HL-60 (cell line): ENCODE measurements at regions not wholly inside any gene's neighbourhood (a gene's known extent, or its start where the extent isn't known, plus 50 kb on each side); places are given as distances from the start of the nearest gene placed in this dataset.

Source experiments
- DNase-seq, 2 experiments: peaks; one replicate each; pipeline ENCODE4 v3.0.0-alpha.2; 2010 to 2020; ENCODE audit warnings: low read depth in 1 of 2, low spot score in 1 of 2
- H3K27ac ChIP-seq: fragments of 250-450 bp; sonication (Bioruptor Pico); replicated peaks from 2 replicates; pipeline ENCODE4 v1.5.1; 2020; ENCODE audit warnings: mild to moderate bottlenecking, moderate library complexity
- H3K27me3 ChIP-seq: fragments of 250-450 bp; sonication (Bioruptor Pico); 2 replicates; pipeline ENCODE4 v1.5.1; 2021; ENCODE audit warnings: mild to moderate bottlenecking, moderate library complexity; ENCODE audit not compliant: insufficient read depth, poor library complexity, severe bottlenecking
- H3K4me3 ChIP-seq: replicated peaks from 2 replicates; pipeline ENCODE4 v1.5.1; 2011; ENCODE audit warnings: mild to moderate bottlenecking, control low read depth, low read length; ENCODE audit not compliant: insufficient read depth
- CTCF ChIP-seq: IDR thresholded peaks from one replicate; pipeline ENCODE4 v1.5.1; 2011; ENCODE audit warnings: low read length, control low read depth, inconsistent platforms; ENCODE audit not compliant: insufficient read depth
- GABPA ChIP-seq: IDR thresholded peaks from 2 replicates; pipeline ENCODE4 v1.6.1; 2012; ENCODE audit warnings: low read depth
- POLR2AphosphoS5 ChIP-seq: IDR thresholded peaks from 2 replicates; pipeline ENCODE4 v1.6.1; 2012; ENCODE audit warnings: low read depth
- REST ChIP-seq: IDR thresholded peaks from 2 replicates; pipeline ENCODE4 v1.6.1; 2012; ENCODE audit warnings: low read depth; ENCODE audit not compliant: insufficient replicate concordance
- SPI1 ChIP-seq: IDR thresholded peaks from 2 replicates; pipeline ENCODE4 v1.6.1; 2012; ENCODE audit warnings: low read depth, mild to moderate bottlenecking, borderline replicate concordance

- Histone ChIP-seq H3K27ac (no peak overlapping the region), H3K27me3 (no peaks in the 10 kb centered on the region), H3K4me3 (no peak overlapping the region)
- no peak for DNase-seq
- TF ChIP-seq REST, result no peak
- TF ChIP-seq GABPA, result no peak
- no peak for TF ChIP-seq SPI1
- TF ChIP-seq POLR2AphosphoS5, result no peak
- TF ChIP-seq CTCF, result no peak
Measured at GRCh38 chr6:24004659-24005058, 121.4 kb upstream of the NRSN1 start.

GRCh38 chr6:24006254-24006653, 119.8 kb upstream of the NRSN1 start:
- Histone ChIP-seq H3K27ac (no peak overlapping the region), H3K27me3 (no peaks in the 10 kb centered on the region), H3K4me3 (no peak overlapping the region)
- no peak for TF ChIP-seq POLR2AphosphoS5
- no peak for TF ChIP-seq REST
- no peak for TF ChIP-seq CTCF
- TF ChIP-seq GABPA, result no peak
- no peak for TF ChIP-seq SPI1
- no peak for DNase-seq

GRCh38 chr6:24009319-24009718, 116.7 kb upstream of the NRSN1 start:
- no peak overlapping the region for H3K4me3 ChIP-seq

More at GRCh38 chr6:24009319-24009718, 116.7 kb upstream of the NRSN1 start:
- no peaks in the 10 kb centered on the region for H3K27me3 ChIP-seq
- DNase-seq, result no peak
- H3K27ac ChIP-seq, result no peak overlapping the region
- no peak for TF ChIP-seq REST
- no peak for TF ChIP-seq POLR2AphosphoS5
- no peak for TF ChIP-seq GABPA
- TF ChIP-seq CTCF, result no peak
- TF ChIP-seq SPI1, result no peak
